ENCODE measurements at regions not wholly inside any gene's neighbourhood (a gene's known extent, or its start where the extent isn't known, plus 50 kb on each side); places are given as distances from the start of the nearest gene placed in this dataset.

- Histone ChIP-seq H2AFZ (ENCODE audit: low read depth, low read length, poor library complexity, severe bottlenecking) (no peak overlapping the region), H3K36me3 (ENCODE audit: control insufficient read depth in 1 of 2, insufficient read depth in 2 of 2, low read length in 2 of 2) (no peaks in the 10 kb centered on the region), H3K4me3 (replicated peaks in 1 of 2; ENCODE audit: low read depth in 1 of 2, low read length in 2 of 2) (no peak overlapping the region), H4K20me1 (ENCODE audit: insufficient read depth) (no peaks in the 10 kb centered on the region), H3K79me2 (ENCODE audit: insufficient read depth, low read length) (no peaks in the 10 kb centered on the region), H3K9me3 (ENCODE audit: control insufficient read depth in 1 of 2, insufficient read depth in 1 of 2, low read depth in 1 of 2, low read length in 2 of 2) (no peaks in the 10 kb centered on the region), H3K9me2 (ENCODE audit: insufficient read depth) (no peaks in the 10 kb centered on the region), H3K27me3 (ENCODE audit: insufficient read depth, low read length) (no peaks in the 10 kb centered on the region), H3K4me2 (ENCODE audit: low read length) (no peak overlapping the region), H3K9ac (ENCODE audit: low read length) (no peak overlapping the region), H3K4me1 (ENCODE audit: control insufficient read depth in 1 of 2, insufficient read depth in 2 of 2, low read length in 2 of 2) (no peaks in the 10 kb centered on the region), H3K27ac (ENCODE audit: low read depth, low read length) (no peak overlapping the region)
- BruUV-seq (replicated peaks), result no TSS peak
- RAD21 ChIA-PET (ENCODE audit: low non-redundant PET in 1 of 2, low total read pairs in 2 of 2, uncharacterized antibody in 2 of 2, unreplicated experiment in 2 of 2), result no interaction called here
- intact Hi-C loops (cut with micrococcal nuclease), result no loop called here
- no peak for DNase-seq (ENCODE audit: low read depth, low spot score)
- TF ChIP-seq, protein P1, sequence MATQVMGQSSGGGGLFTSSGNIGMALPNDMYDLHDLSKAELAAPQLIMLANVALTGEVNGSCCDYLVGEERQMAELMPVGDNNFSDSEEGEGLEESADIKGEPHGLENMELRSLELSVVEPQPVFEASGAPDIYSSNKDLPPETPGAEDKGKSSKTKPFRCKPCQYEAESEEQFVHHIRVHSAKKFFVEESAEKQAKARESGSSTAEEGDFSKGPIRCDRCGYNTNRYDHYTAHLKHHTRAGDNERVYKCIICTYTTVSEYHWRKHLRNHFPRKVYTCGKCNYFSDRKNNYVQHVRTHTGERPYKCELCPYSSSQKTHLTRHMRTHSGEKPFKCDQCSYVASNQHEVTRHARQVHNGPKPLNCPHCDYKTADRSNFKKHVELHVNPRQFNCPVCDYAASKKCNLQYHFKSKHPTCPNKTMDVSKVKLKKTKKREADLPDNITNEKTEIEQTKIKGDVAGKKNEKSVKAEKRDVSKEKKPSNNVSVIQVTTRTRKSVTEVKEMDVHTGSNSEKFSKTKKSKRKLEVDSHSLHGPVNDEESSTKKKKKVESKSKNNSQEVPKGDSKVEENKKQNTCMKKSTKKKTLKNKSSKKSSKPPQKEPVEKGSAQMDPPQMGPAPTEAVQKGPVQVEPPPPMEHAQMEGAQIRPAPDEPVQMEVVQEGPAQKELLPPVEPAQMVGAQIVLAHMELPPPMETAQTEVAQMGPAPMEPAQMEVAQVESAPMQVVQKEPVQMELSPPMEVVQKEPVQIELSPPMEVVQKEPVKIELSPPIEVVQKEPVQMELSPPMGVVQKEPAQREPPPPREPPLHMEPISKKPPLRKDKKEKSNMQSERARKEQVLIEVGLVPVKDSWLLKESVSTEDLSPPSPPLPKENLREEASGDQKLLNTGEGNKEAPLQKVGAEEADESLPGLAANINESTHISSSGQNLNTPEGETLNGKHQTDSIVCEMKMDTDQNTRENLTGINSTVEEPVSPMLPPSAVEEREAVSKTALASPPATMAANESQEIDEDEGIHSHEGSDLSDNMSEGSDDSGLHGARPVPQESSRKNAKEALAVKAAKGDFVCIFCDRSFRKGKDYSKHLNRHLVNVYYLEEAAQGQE (IDR thresholded peaks at IDR 0.05; ENCODE audit: low read depth), result no peak
- TF ChIP-seq EZH2phosphoT487 (IDR thresholded peaks at IDR 0.05; ENCODE audit: borderline replicate concordance) (no peak), EGR1 (IDR thresholded peaks at IDR 0.05; ENCODE audit: low read depth) (no peak), CBX3 (IDR thresholded peaks at IDR 0.05; ENCODE audit: low read depth) (no peak), SRF (IDR thresholded peaks at IDR 0.05; ENCODE audit: low read depth) (no peak), POLR2A (IDR thresholded peaks at IDR 0.05; ENCODE audit: borderline replicate concordance, extremely low read depth, insufficient read depth, insufficient read length) (no peak), SP1 (IDR thresholded peaks at IDR 0.05; ENCODE audit: low read depth) (no peak), YY1 (IDR thresholded peaks at IDR 0.05; ENCODE audit: extremely low read depth, insufficient replicate concordance, low read depth, low read length) (no peak), CEBPB (IDR thresholded peaks at IDR 0.05; ENCODE audit: low read depth) (no peak), ZFX (IDR thresholded peaks at IDR 0.05) (no peak), SIN3A (IDR thresholded peaks at IDR 0.05; ENCODE audit: low read depth) (no peak), RAD21 (IDR thresholded peaks at IDR 0.05; ENCODE audit: low read depth) (no peak), FOSL1 (IDR thresholded peaks at IDR 0.05; ENCODE audit: low read depth) (no peak), ELF1 (IDR thresholded peaks at IDR 0.05; ENCODE audit: borderline replicate concordance, low read depth) (no peak)
- TF ChIP-seq, protein P2, sequence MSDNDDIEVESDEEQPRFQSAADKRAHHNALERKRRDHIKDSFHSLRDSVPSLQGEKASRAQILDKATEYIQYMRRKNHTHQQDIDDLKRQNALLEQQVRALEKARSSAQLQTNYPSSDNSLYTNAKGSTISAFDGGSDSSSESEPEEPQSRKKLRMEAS (IDR thresholded peaks at IDR 0.05), result no peak
- TF ChIP-seq, protein P3, sequence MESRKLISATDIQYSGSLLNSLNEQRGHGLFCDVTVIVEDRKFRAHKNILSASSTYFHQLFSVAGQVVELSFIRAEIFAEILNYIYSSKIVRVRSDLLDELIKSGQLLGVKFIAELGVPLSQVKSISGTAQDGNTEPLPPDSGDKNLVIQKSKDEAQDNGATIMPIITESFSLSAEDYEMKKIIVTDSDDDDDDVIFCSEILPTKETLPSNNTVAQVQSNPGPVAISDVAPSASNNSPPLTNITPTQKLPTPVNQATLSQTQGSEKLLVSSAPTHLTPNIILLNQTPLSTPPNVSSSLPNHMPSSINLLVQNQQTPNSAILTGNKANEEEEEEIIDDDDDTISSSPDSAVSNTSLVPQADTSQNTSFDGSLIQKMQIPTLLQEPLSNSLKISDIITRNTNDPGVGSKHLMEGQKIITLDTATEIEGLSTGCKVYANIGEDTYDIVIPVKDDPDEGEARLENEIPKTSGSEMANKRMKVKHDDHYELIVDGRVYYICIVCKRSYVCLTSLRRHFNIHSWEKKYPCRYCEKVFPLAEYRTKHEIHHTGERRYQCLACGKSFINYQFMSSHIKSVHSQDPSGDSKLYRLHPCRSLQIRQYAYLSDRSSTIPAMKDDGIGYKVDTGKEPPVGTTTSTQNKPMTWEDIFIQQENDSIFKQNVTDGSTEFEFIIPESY (IDR thresholded peaks at IDR 0.05; ENCODE audit: extremely low read depth, insufficient replicate concordance, low read length), result no peak
- ATAC-seq, result no peak
- POLR2A ChIA-PET, result no interaction called here
- CTCF ChIA-PET, result no interaction called here
Measured at GRCh38 chr5:68805444-68805843, 288.4 kb upstream of the SLC30A5 start.

All from HCT116 (cell line).